ENCODE measurements at regions not wholly inside any gene's neighbourhood (a gene's known extent, or its start where the extent isn't known, plus 50 kb on each side); places are given as distances from the start of the nearest gene placed in this dataset.
"Not testable (repeated sequence)": the region's sequence is repeated elsewhere in the genome, so short reads cannot be mapped to it uniquely, and the experiment has no call there.

DNA sequence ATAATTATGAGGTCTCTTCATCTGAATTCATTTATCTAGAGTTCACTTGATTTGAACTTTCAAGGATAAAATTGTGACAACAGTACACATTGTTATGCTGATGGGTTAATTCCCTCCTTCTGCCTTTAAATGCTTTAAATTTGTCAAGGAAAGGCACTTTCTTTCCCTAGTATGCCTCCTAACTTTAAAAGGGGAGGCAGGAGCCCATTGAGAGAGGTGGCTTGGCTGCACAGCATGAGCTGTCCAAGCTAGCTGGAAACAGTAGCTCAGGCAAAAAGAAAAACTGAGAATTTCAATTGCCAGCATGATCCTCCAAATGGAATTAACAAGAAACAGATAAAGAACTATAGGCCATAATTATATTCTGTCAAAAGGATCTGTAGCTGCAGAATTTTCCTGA is 243.3 kb upstream of the GRIK2 start:
- Histone ChIP-seq H3K4me3 (ENCODE audit: low read length) (no peak overlapping the region), H3K27me3 (ENCODE audit: insufficient read depth, low read length) (no peaks in the 10 kb centered on the region)

DNA sequence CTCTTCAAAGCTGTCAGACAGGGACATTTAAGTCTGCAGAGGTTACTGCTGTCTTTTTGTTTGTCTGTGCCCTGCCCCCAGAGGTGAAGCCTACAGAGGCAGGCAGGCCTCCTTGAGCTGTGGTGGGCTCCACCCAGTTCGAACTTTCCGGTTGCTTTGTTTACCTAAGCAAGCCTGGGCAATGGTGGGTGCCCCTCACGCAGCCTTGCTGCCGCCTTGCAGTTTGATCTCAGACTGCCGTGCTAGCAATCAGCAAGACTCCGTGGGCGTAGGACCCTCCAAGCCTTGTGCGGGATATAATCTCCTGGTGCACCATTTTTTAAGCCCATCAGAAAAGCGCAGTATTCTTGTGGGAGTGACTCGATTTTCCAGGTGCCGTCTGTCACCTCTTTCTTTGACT is 235.9 kb upstream of the GRIK2 start:
- not testable (repeated sequence) for H3K36me3 ChIP-seq (ENCODE audit: insufficient read depth, low read length); H3K9ac ChIP-seq (ENCODE audit: low read depth, low read length); H3K4me3 ChIP-seq (ENCODE audit: low read length); H3K27ac ChIP-seq (ENCODE audit: low read depth, low read length); H3K9me3 ChIP-seq (ENCODE audit: insufficient read depth, low read depth, low read length); H3K27me3 ChIP-seq (ENCODE audit: insufficient read depth, low read length); H3K4me1 ChIP-seq (ENCODE audit: insufficient read depth, low read length)
- 95% methylated on average over 11 of the region's 11 CpGs for WGBS

More for the DNA sequence above, 243.3 kb upstream of the GRIK2 start:
- no peaks in the 10 kb centered on the region for H3K36me3 ChIP-seq (ENCODE audit: insufficient read depth, low read length)
- H3K27ac ChIP-seq (ENCODE audit: low read depth, low read length): no peak overlapping the region
- H3K9me3 ChIP-seq (ENCODE audit: insufficient read depth, low read depth, low read length): no peaks in the 10 kb centered on the region
- peaks cover 15% of the 10 kb centered on the region for H3K4me1 ChIP-seq (ENCODE audit: insufficient read depth, low read length)
- no peak overlapping the region for H3K9ac ChIP-seq (ENCODE audit: low read depth, low read length)

DNA sequence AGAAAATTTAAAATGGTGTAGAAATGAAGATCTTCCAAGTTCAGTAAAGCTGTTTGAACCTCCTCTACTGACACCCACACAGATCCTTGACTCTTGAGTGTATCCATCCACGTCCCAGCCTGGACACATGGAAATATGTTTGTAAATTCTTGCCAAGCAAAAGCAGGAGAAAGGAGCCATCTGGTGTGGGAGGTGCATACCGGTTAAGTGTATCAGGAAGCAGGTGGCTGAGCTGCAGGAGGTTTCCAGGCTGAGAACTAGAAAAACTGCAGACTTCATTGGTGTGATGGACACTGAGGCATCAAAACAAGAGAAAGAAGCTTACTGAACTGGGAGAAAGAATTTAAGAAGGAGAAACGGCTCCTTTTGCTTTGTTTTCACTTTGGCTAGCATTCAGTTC is 229.9 kb upstream of the GRIK2 start:
- Histone ChIP-seq H3K27me3 (ENCODE audit: insufficient read depth, low read length) (no peaks in the 10 kb centered on the region), H3K9ac (ENCODE audit: low read depth, low read length) (no peak overlapping the region), H3K4me3 (ENCODE audit: low read length) (no peak overlapping the region), H3K4me1 (ENCODE audit: insufficient read depth, low read length) (no peaks in the 10 kb centered on the region), H3K9me3 (ENCODE audit: insufficient read depth, low read depth, low read length) (no peaks in the 10 kb centered on the region), H3K27ac (ENCODE audit: low read depth, low read length) (no peak overlapping the region), H3K36me3 (ENCODE audit: insufficient read depth, low read length) (no peaks in the 10 kb centered on the region)
- 84% methylated on average over 3 of the region's 3 CpGs for whole genome bisulfite sequencing

DNA sequence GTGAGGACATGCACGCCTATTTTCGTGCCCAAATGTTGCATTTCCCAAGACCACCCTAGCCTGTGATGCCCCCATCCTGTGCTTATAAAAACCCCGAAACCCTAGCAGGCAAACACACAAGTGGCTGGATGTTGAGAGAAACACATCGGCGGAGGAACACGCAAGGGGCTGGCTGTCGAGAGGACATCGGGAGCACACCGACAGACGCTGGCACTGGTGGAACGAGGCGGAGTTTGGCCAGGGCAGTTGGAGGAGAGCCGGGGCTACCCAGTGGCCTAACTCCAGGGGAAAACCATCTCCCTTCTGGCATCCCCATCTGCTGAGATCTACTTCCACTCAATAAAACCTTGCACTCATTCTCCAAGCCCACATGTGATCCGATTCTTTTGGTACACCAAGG is 225.9 kb upstream of the GRIK2 start:
- Histone ChIP-seq H3K9me3 (ENCODE audit: insufficient read depth, low read depth, low read length) (peaks cover 11% of the 10 kb centered on the region; the same call in 1 of the 2 replicates), H3K27ac (ENCODE audit: low read depth, low read length) (no peak overlapping the region), H3K4me3 (ENCODE audit: low read length) (no peak overlapping the region), H3K4me1 (ENCODE audit: insufficient read depth, low read length) (no peaks in the 10 kb centered on the region), H3K9ac (ENCODE audit: low read depth, low read length) (no peak overlapping the region), H3K36me3 (ENCODE audit: insufficient read depth, low read length) (no peaks in the 10 kb centered on the region), H3K27me3 (ENCODE audit: insufficient read depth, low read length) (no peaks in the 10 kb centered on the region)
- WGBS: 97% methylated on average over 14 of the region's 14 CpGs

DNA sequence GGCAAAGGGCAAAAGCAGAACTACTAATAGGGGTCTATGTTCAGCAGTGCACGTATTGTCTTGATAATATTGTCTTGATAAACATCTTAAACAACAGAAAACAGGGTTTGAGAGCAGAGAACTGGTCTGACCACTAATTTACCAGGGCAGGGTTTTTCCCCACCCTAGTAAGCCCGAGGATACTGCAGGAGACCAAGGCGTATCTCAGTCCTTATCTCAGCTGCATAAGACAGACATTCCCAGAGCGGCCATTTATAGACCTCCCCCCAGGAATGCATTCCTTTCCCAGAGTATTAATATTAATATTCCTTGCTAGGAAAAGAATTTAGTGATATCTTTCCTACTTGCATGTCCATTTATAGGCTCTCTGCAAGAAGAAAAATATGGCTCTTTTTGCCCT is 222.5 kb upstream of the GRIK2 start:
- not testable (repeated sequence) for H3K27ac ChIP-seq (ENCODE audit: low read depth, low read length); H3K4me3 ChIP-seq (ENCODE audit: low read length); H3K9ac ChIP-seq (ENCODE audit: low read depth, low read length); H3K36me3 ChIP-seq (ENCODE audit: insufficient read depth, low read length); H3K4me1 ChIP-seq (ENCODE audit: insufficient read depth, low read length); H3K27me3 ChIP-seq (ENCODE audit: insufficient read depth, low read length)
- peaks cover 11% of the 10 kb centered on the region; the same call in 1 of the 2 replicates for H3K9me3 ChIP-seq (ENCODE audit: insufficient read depth, low read depth, low read length)
- 91% methylated on average over 2 of the region's 4 CpGs for WGBS

DNA sequence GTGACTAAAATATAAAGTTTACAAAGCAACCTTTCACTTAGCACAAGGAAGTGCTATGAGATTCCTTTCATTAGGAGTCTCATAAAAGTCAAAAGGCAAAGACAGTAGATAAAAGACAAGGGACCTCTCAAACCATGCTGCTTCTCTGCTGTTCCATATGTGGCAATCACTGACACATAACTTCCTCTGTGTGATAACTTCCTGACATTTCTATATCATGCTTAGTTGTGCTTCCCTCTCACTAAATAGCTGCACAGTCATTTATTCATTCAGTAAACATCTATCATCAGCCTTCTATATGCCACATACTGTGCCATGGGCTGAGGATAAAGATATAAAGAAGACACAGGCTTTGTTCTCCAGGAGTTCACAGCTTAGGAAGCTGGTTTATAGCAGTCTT is 214.8 kb upstream of the GRIK2 start:
- Histone ChIP-seq H3K27me3 (ENCODE audit: insufficient read depth, low read length) (no peaks in the 10 kb centered on the region), H3K9ac (ENCODE audit: low read depth, low read length) (no peak overlapping the region), H3K9me3 (ENCODE audit: insufficient read depth, low read depth, low read length) (no peaks in the 10 kb centered on the region), H3K27ac (ENCODE audit: low read depth, low read length) (no peak overlapping the region), H3K36me3 (ENCODE audit: insufficient read depth, low read length) (no peaks in the 10 kb centered on the region), H3K4me1 (ENCODE audit: insufficient read depth, low read length) (no peaks in the 10 kb centered on the region), H3K4me3 (ENCODE audit: low read length) (no peak overlapping the region)

DNA sequence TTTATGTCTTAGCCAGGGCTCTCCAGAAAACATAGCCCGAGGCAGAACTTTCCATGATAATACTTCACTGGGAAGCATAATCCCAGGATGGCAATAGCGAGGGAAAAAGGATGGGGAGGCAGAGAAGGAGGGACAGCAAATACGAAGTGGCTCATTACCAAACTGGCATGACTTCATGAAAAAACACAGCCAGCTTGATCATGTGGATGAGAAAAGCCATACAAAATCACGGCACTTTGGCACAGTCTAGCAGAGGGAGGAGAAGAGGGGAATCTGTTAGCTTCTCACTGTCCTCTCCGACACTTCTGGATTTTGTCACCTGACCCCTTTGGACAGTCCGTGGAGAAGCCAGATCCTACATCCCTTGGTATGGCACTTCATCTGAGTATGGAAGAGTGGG is 212.5 kb upstream of the GRIK2 start:
- H3K27me3 ChIP-seq (ENCODE audit: insufficient read depth, low read length): no peaks in the 10 kb centered on the region
- no peaks in the 10 kb centered on the region for H3K36me3 ChIP-seq (ENCODE audit: insufficient read depth, low read length)
- no peaks in the 10 kb centered on the region for H3K9me3 ChIP-seq (ENCODE audit: insufficient read depth, low read depth, low read length)
- WGBS: 85% methylated on average over 6 of the region's 6 CpGs
- H3K4me1 ChIP-seq (ENCODE audit: insufficient read depth, low read length): no peaks in the 10 kb centered on the region
- H3K4me3 ChIP-seq (ENCODE audit: low read length): no peak overlapping the region
- no peak overlapping the region for H3K9ac ChIP-seq (ENCODE audit: low read depth, low read length)
- H3K27ac ChIP-seq (ENCODE audit: low read depth, low read length): no peak overlapping the region

DNA sequence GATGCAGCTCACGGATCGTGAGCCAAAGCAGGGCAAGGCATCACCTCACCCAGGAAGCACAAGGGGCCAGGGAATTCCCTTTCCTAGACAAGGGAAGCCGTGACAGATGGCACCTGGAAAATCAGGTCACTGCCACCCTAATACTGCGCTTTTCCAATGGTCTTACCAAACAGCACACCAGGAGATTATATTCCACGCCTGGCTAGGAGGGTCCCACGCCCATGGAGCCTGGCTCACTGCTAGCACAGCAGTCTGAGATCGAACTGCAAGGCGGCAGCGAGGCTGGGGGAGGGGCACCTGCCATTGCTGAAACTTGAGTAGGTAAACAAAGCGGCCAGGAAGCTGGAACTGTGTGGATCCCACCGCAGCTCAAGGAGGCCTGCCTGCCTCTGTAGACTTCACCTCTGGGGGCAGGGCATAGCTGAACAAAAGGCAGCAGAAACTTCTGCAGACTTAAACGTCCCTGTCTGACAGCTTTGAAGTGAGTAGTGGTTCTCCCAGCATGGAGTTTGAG is 205.2 kb upstream of the GRIK2 start:
- not testable (repeated sequence) for H3K9ac ChIP-seq (ENCODE audit: low read depth, low read length); H3K4me1 ChIP-seq (ENCODE audit: insufficient read depth, low read length); H3K36me3 ChIP-seq (ENCODE audit: insufficient read depth, low read length); H3K27ac ChIP-seq (ENCODE audit: low read depth, low read length); H3K27me3 ChIP-seq (ENCODE audit: insufficient read depth, low read length); H3K4me3 ChIP-seq (ENCODE audit: low read length); H3K9me3 ChIP-seq (ENCODE audit: insufficient read depth, low read depth, low read length)
- 87% methylated on average over 12 of the region's 12 CpGs for WGBS

DNA sequence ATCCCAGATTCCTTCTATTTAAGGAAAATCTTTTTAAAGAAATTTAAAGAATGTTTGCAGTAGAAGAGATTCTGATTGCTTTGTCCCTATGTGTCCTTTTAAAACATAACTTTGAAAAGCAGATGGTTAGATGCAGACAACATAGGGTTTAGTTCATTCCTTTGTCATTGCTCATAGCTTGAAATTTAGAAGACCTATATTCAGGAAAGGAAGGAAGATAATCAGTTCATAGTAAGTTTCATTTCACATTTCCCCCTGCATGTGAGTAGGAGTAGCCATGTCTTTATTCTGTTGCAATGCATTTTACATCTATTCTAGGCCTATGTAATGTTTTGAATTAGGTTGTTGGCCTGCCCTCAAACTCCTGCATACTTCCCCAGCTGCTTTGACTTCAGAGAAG is 197.9 kb upstream of the GRIK2 start:
- Histone ChIP-seq H3K9me3 (ENCODE audit: insufficient read depth, low read depth, low read length) (no peaks in the 10 kb centered on the region), H3K4me3 (ENCODE audit: low read length) (no peak overlapping the region)

DNA sequence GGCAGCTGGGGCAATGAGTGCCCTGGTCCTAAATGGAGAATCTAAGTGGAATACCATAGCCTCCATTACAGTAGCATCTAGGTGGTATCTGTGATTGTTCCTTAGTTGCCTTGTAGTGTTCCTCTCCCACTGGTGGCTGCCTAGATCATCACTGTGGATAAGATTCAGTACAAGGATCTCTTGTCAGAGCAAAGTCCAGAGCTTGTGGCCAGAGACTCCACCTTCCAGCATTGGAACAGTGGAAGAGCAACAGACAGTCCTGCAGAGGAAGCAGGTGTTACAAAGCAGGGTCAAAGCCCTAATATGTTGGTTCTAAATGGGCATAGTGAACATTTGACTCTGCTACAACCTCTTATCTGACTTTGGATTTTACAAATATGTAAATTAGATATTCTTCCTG is 194.1 kb upstream of the GRIK2 start:
- no peaks in the 10 kb centered on the region for H3K36me3 ChIP-seq (ENCODE audit: insufficient read depth, low read length)
- H3K4me3 ChIP-seq (ENCODE audit: low read length): no peak overlapping the region
- no peaks in the 10 kb centered on the region for H3K9me3 ChIP-seq (ENCODE audit: insufficient read depth, low read depth, low read length)
- H3K4me1 ChIP-seq (ENCODE audit: insufficient read depth, low read length): no peaks in the 10 kb centered on the region
- no peak overlapping the region for H3K9ac ChIP-seq (ENCODE audit: low read depth, low read length)
- no peak overlapping the region for H3K27ac ChIP-seq (ENCODE audit: low read depth, low read length)
- no peaks in the 10 kb centered on the region for H3K27me3 ChIP-seq (ENCODE audit: insufficient read depth, low read length)

More for the DNA sequence above, 197.9 kb upstream of the GRIK2 start:
- Histone ChIP-seq H3K27me3 (ENCODE audit: insufficient read depth, low read length) (no peaks in the 10 kb centered on the region), H3K36me3 (ENCODE audit: insufficient read depth, low read length) (no peaks in the 10 kb centered on the region), H3K4me1 (ENCODE audit: insufficient read depth, low read length) (no peaks in the 10 kb centered on the region), H3K9ac (ENCODE audit: low read depth, low read length) (no peak overlapping the region), H3K27ac (ENCODE audit: low read depth, low read length) (no peak overlapping the region)

DNA sequence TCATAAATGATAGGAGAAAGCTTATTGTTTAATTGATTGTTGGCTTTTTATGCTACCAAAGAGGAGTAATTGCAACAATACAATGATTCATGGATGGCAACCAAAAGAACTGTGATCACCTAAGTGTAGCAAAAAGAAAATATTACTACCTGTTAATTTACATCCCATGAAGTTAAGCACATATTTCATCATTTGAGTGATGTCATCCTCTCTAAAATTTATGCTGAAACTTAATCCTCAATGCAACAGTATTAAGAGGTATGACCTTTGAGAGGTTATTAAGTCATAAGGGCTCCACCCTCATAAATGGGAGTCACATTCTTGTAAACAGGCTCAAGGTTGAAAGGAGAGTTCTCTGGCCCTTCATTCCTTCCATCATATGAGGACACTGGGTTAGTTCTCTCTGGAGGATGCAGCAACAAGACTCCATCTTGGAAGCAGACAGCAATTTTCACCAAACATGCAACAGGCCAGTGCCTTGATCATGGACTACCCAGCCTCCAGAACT is 190.6 kb upstream of the GRIK2 start:
- H3K4me3 ChIP-seq (ENCODE audit: low read length): no peak overlapping the region
- H3K9ac ChIP-seq (ENCODE audit: low read depth, low read length): no peak overlapping the region
- H3K9me3 ChIP-seq (ENCODE audit: insufficient read depth, low read depth, low read length): no peaks in the 10 kb centered on the region
- no peaks in the 10 kb centered on the region for H3K36me3 ChIP-seq (ENCODE audit: insufficient read depth, low read length)
- no peaks in the 10 kb centered on the region for H3K4me1 ChIP-seq (ENCODE audit: insufficient read depth, low read length)
- H3K27ac ChIP-seq (ENCODE audit: low read depth, low read length): no peak overlapping the region
- no peaks in the 10 kb centered on the region for H3K27me3 ChIP-seq (ENCODE audit: insufficient read depth, low read length)

DNA sequence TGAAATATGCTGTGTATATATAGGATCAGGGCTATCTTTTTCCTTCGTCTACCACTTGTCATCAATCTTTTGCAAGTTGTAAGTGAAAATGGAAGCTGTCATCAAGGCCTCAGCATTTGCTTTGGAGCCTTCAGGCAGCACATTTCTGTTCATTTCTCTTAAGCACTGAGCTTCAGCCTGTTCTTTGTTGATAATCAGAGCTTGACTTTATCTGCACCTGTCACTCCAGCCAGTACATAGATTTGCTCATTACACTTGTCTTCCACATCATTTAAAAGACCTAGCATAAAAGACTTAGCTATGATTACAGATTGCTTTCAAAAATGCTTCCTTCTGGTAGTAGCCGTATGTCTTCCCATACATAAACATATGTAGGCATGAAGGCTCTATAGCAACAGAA is 189.8 kb upstream of the GRIK2 start:
- H3K4me1 ChIP-seq (ENCODE audit: insufficient read depth, low read length): no peaks in the 10 kb centered on the region
- H3K4me3 ChIP-seq (ENCODE audit: low read length): no peak overlapping the region
- no peak overlapping the region for H3K9ac ChIP-seq (ENCODE audit: low read depth, low read length)
- no peaks in the 10 kb centered on the region for H3K27me3 ChIP-seq (ENCODE audit: insufficient read depth, low read length)
- H3K27ac ChIP-seq (ENCODE audit: low read depth, low read length): no peak overlapping the region
- H3K36me3 ChIP-seq (ENCODE audit: insufficient read depth, low read length): no peaks in the 10 kb centered on the region
- WGBS: 93% methylated on average over 2 of the region's 2 CpGs
- H3K9me3 ChIP-seq (ENCODE audit: insufficient read depth, low read depth, low read length): no peaks in the 10 kb centered on the region

All from HUES64 (cell line).